H1 (cell line): ENCODE measurements at regions not wholly inside any gene's neighbourhood (a gene's known extent, or its start where the extent isn't known, plus 50 kb on each side); places are given as distances from the start of the nearest gene placed in this dataset.

ENCODE experiments used
- CTCF ChIA-PET: fragments of 300-600 bp; sonication (Branson Sonifier 250); formaldehyde crosslinking; loops from one replicate; lab custom pipeline; 2021; ENCODE audit not compliant: partially characterized antibody; lab: Charles Lee
- POLR2A ChIA-PET: fragments of 300-600 bp; sonication (Branson Sonifier 250); formaldehyde crosslinking; loops from one replicate; lab custom pipeline; 2021; ENCODE audit warnings: inconsistent platforms; ENCODE audit not compliant: partially characterized antibody; lab: Charles Lee
- DNase-seq, 2 experiments: peaks; one replicate each; pipeline versions ENCODE4 v3.0.0 to v3.0.0-alpha.2; 2010 to 2022; ENCODE audit warnings: low spot score in 2 of 2, low read depth in 1 of 2, mixed read lengths in 1 of 2
- FAIRE-seq: peaks from 2 replicates; lab custom pipeline; 2011; peaks lifted over from hg19 to GRCh38; lab: Jason Lieb, UNC
- H2AFZ ChIP-seq: 2 replicates; pipeline ENCODE4 v1.8.1; 2012; ENCODE audit warnings: low read length, inconsistent platforms
- H2AK5ac ChIP-seq: 2 replicates; pipeline ENCODE4 v1.6.1; 2013; ENCODE audit warnings: low read depth, low read length
- H2BK120ac ChIP-seq: replicated peaks from 2 replicates; pipeline ENCODE3; 2013; ENCODE audit warnings: low read depth, low read length, inconsistent platforms
- H2BK12ac ChIP-seq: 2 replicates; pipeline ENCODE4 v1.6.1; 2013; ENCODE audit warnings: low read depth, low read length
- H2BK15ac ChIP-seq: 2 replicates; pipeline ENCODE4 v1.6.1; 2013; ENCODE audit warnings: low read length
- H2BK20ac ChIP-seq: 2 replicates; pipeline ENCODE4 v1.6.1; 2013; ENCODE audit warnings: low read length
- H2BK5ac ChIP-seq: 2 replicates; pipeline ENCODE4 v1.6.1; 2013; ENCODE audit warnings: low read depth, low read length
- H3K14ac ChIP-seq: 2 replicates; pipeline ENCODE4 v1.6.1; 2013; ENCODE audit warnings: inconsistent platforms; ENCODE audit not compliant: insufficient read length
- H3K18ac ChIP-seq: 2 replicates; pipeline ENCODE4 v1.6.1; 2013; ENCODE audit warnings: low read length; ENCODE audit errors: extremely low read depth
- H3K23ac ChIP-seq: 2 replicates; pipeline ENCODE4 v1.6.1; 2013; ENCODE audit warnings: inconsistent platforms; ENCODE audit not compliant: insufficient read length
- H3K23me2 ChIP-seq: 2 replicates; pipeline ENCODE4 v1.6.1; 2013; ENCODE audit warnings: low read depth, low read length
- H3K27ac ChIP-seq: 2 replicates; pipeline ENCODE4 v1.6.1; 2011; ENCODE audit warnings: low read depth, low read length, inconsistent platforms
- H3K27me3 ChIP-seq, 4 experiments: replicated peaks in 1 of 4; 1 replicate in 1 of 4; 2 replicates in 3 of 4; pipeline versions ENCODE4 v1.6.1 to v1.8.1; 2011 to 2013; ENCODE audit warnings: low read length in 3 of 4, mild to moderate bottlenecking in 3 of 4, inconsistent platforms in 2 of 4, mixed read lengths in 2 of 4, moderate library complexity in 1 of 4; ENCODE audit not compliant: control insufficient read depth in 3 of 4, insufficient read depth in 3 of 4; ENCODE audit errors: extremely low read depth in 1 of 4
- H3K36me3 ChIP-seq, 4 experiments: 2 replicates each; pipeline versions ENCODE4 v1.6.1 to v1.8.1; 2011 to 2013; ENCODE audit warnings: mild to moderate bottlenecking in 4 of 4, low read length in 3 of 4, moderate library complexity in 2 of 4, control low read depth in 1 of 4, inconsistent platforms in 1 of 4; ENCODE audit not compliant: insufficient read depth in 4 of 4, control insufficient read depth in 2 of 4
- H3K4ac ChIP-seq: replicated peaks from 2 replicates; pipeline ENCODE3; 2013; ENCODE audit warnings: low read length, low read depth, mixed read lengths, inconsistent platforms; ENCODE audit not compliant: insufficient read length
- H3K4me1 ChIP-seq, 4 experiments: replicated peaks in 1 of 4; 1 replicate in 1 of 4; 2 replicates in 3 of 4; pipeline versions ENCODE4 v1.6.1 to v1.8.1; 2011 to 2013; ENCODE audit warnings: low read length in 3 of 4, inconsistent platforms in 2 of 4, mixed read lengths in 1 of 4; ENCODE audit not compliant: insufficient read depth in 4 of 4, control insufficient read depth in 3 of 4
- H3K4me2 ChIP-seq, 2 experiments: 2 replicates each; pipeline versions ENCODE4 v1.6.1 to v1.8.1; 2011 to 2013; ENCODE audit warnings: low read depth in 2 of 2, low read length in 2 of 2, control low read depth in 1 of 2, inconsistent platforms in 1 of 2, mild to moderate bottlenecking in 1 of 2; ENCODE audit not compliant: insufficient read depth in 1 of 2
- H3K4me3 ChIP-seq, 4 experiments: fragments of 200-600, 300-600 bp in 1 of 4; sonication (generic), shearing (Covaris generic), sonication (Bioruptor Twin) in 1 of 4; 2 replicates each; pipeline versions ENCODE4 v1.5.1 to v1.8.1; 2011 to 2016; ENCODE audit warnings: low read length in 4 of 4, low read depth in 3 of 4, control low read depth in 2 of 4, inconsistent platforms in 2 of 4, mild to moderate bottlenecking in 2 of 4, mixed read lengths in 1 of 4, moderate library complexity in 1 of 4; ENCODE audit not compliant: insufficient read depth in 2 of 4; ENCODE audit errors: extremely low read depth in 1 of 4
- H3K56ac ChIP-seq: replicated peaks from 2 replicates; pipeline ENCODE3; 2013; ENCODE audit warnings: low read depth, mild to moderate bottlenecking, mixed read lengths, low read length, inconsistent platforms; ENCODE audit not compliant: insufficient read length
- H3K79me1 ChIP-seq: 2 replicates; pipeline ENCODE4 v1.6.1; 2013; ENCODE audit warnings: low read depth, low read length, control low read depth
- H3K79me2 ChIP-seq, 2 experiments: 2 replicates each; pipeline versions ENCODE4 v1.6.1 to v1.8.1; 2012 to 2013; ENCODE audit warnings: low read length in 2 of 2, mild to moderate bottlenecking in 2 of 2, inconsistent platforms in 1 of 2; ENCODE audit not compliant: insufficient read depth in 2 of 2, control insufficient read depth in 1 of 2
- H3K9ac ChIP-seq, 4 experiments: replicated peaks in 1 of 4; 1 replicate in 1 of 4; 2 replicates in 3 of 4; pipeline versions ENCODE4 v1.6.1 to v1.8.1; 2011 to 2013; ENCODE audit warnings: low read depth in 3 of 4, low read length in 3 of 4, control low read depth in 2 of 4, mild to moderate bottlenecking in 2 of 4, moderate library complexity in 2 of 4, inconsistent platforms in 1 of 4; ENCODE audit errors: extremely low read depth in 1 of 4
- H3K9me3 ChIP-seq, 2 experiments: 2 replicates each; pipeline versions ENCODE4 v1.6.1 to v1.8.1; 2012 to 2013; ENCODE audit warnings: mild to moderate bottlenecking in 2 of 2, moderate library complexity in 2 of 2, control low read depth in 1 of 2, inconsistent platforms in 1 of 2, low read depth in 1 of 2, low read length in 1 of 2, mixed read lengths in 1 of 2; ENCODE audit not compliant: insufficient read depth in 2 of 2
- H4K20me1 ChIP-seq, 2 experiments: replicated peaks in 1 of 2; 2 replicates each; pipeline versions ENCODE3 to v1.8.1; 2011 to 2013; ENCODE audit warnings: inconsistent platforms in 2 of 2, low read length in 2 of 2, mild to moderate bottlenecking in 1 of 2; ENCODE audit not compliant: insufficient read depth in 2 of 2, control insufficient read depth in 1 of 2
- H4K5ac ChIP-seq: 2 replicates; pipeline ENCODE4 v1.6.1; 2013; ENCODE audit warnings: low read length, low read depth, mixed read lengths, inconsistent platforms; ENCODE audit not compliant: insufficient read length
- H4K8ac ChIP-seq: 2 replicates; pipeline ENCODE4 v1.8.0; 2013; ENCODE audit warnings: mild to moderate bottlenecking, moderate library complexity, low read length, inconsistent platforms; ENCODE audit not compliant: insufficient read depth; ENCODE audit errors: extremely low read depth
- H4K91ac ChIP-seq: replicated peaks from 2 replicates; pipeline ENCODE3; 2013; ENCODE audit warnings: low read length, mixed read lengths, inconsistent platforms; ENCODE audit not compliant: insufficient read length
- GTF2F1 ChIP-seq: IDR thresholded peaks from 2 replicates; pipeline ENCODE4 v1.6.1; 2012; ENCODE audit warnings: low read depth, low read length, improper control_type of control experiment, borderline replicate concordance
- HDAC6 ChIP-seq: IDR thresholded peaks from one replicate; pipeline ENCODE4 v1.7.1; 2012; ENCODE audit warnings: low read depth, mild to moderate bottlenecking, inconsistent platforms, low read length, moderate library complexity
- PHF8 ChIP-seq: fragments of 200-600 bp; sonication (generic); conservative IDR thresholded peaks from 2 replicates; pipeline ENCODE4 v1.7.1; 2012; ENCODE audit warnings: low read depth, mild to moderate bottlenecking, inconsistent platforms, low read length, moderate library complexity
- POLR2AphosphoS5 ChIP-seq: IDR thresholded peaks from 2 replicates; pipeline ENCODE4 v1.6.1; 2011; ENCODE audit warnings: low read depth, low read length
- RFX5 ChIP-seq: IDR thresholded peaks from 2 replicates; pipeline ENCODE4 v1.6.1; 2011; ENCODE audit warnings: low read depth, low read length, improper control_type of control experiment, borderline replicate concordance
- RNF2 ChIP-seq: fragments of 200-900, 300-1000 bp; sonication (generic); IDR thresholded peaks from 2 replicates; pipeline ENCODE4 v1.7.1; 2016; ENCODE audit warnings: borderline replicate concordance, low read depth, mild to moderate bottlenecking, antibody characterized with exemption, low read length; ENCODE audit not compliant: poor library complexity, severe bottlenecking; ENCODE audit errors: missing control alignments
- WGBS, 2 experiments: shearing (Covaris generic) in 1 of 2; methylation state at CpG; one replicate each; pipeline versions ENCODE4 v1.1.6 to v1.1.7; 2013 to 2015; ENCODE audit warnings: low lambda C conversion rate in 2 of 2, mixed read lengths in 2 of 2, inconsistent platforms in 1 of 2, low coverage in 1 of 2, missing lambda C conversion rate in 1 of 2; ENCODE audit not compliant: insufficient replicate concordance in 2 of 2, insufficient coverage in 1 of 2, insufficient read length in 1 of 2; ENCODE audit errors: extremely low coverage in 1 of 2, missing lambda C conversion rate in 1 of 2; 5-methylcytosine and 5-hydroxymethylcytosine counted together
- TF ChIP-seq, protein P1 (sequence below): IDR thresholded peaks from 2 replicates; pipeline ENCODE4 v1.6.1; 2011; ENCODE audit warnings: low read depth, mild to moderate bottlenecking, low read length; ENCODE audit not compliant: insufficient read depth

DNA sequence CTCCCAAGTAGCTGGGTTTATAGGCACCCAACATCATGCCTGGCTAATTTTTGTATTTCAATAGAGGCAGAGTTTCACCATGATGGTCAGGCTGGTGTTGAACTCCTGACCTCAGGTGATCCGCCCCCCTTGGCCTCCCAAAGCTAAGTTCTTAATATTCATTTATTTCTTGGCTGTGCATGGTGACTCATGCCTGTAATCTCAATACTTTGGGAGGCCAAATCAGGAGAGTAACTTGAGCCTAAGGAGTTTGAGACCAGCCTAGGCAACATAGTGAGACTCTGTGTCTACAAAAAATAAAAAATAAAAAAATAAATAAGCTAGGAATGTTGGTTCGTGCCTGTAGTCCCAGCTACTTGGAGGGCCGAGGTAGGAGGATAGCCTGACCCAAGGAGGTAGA is 587.1 kb upstream of the FTMT start:
- H2BK15ac ChIP-seq, result no peak overlapping the region
- H3K79me1 ChIP-seq, result no peaks in the 10 kb centered on the region
- no peak overlapping the region for H3K4me3 ChIP-seq
- H4K5ac ChIP-seq, result no peak overlapping the region
- H3K4ac ChIP-seq, result no peak overlapping the region
- H2BK120ac ChIP-seq, result no peak overlapping the region
- no peak for DNase-seq
- H2BK20ac ChIP-seq, result no peak overlapping the region
- no peak overlapping the region for H3K27ac ChIP-seq
- no peak overlapping the region for H3K14ac ChIP-seq
- no peaks in the 10 kb centered on the region for H3K36me3 ChIP-seq
- ChIA-PET POLR2A (no interaction called here), CTCF (interaction anchor here (1.0 to 1.1 kb wide), 2 partner anchors 313 to 591 kb away, joined by 3 read pairs; no protein-coding TSS in a partner anchor)
- 87% methylated on average over 3 of the region's 3 CpGs; no CpG with 5 or more reads in 1 of the 2 experiments for WGBS, 2 experiments
- H4K20me1 ChIP-seq, result no peaks in the 10 kb centered on the region
- no peak overlapping the region for H3K23ac ChIP-seq
- H3K23me2 ChIP-seq, result no peaks in the 10 kb centered on the region
- no peak overlapping the region for H2BK12ac ChIP-seq
- H2AK5ac ChIP-seq, result no peak overlapping the region
- no peak overlapping the region for H3K4me2 ChIP-seq
- no peak overlapping the region for H4K8ac ChIP-seq
- TF ChIP-seq, protein P1, sequence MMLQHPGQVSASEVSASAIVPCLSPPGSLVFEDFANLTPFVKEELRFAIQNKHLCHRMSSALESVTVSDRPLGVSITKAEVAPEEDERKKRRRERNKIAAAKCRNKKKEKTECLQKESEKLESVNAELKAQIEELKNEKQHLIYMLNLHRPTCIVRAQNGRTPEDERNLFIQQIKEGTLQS, result no peak
- no peak for TF ChIP-seq RFX5
- TF ChIP-seq GTF2F1, result no peak
- TF ChIP-seq PHF8, result no peak
- no peak for TF ChIP-seq RNF2
- no peak for TF ChIP-seq HDAC6
- no peak for TF ChIP-seq POLR2AphosphoS5
- no peak overlapping the region for H2BK5ac ChIP-seq
- H4K91ac ChIP-seq, result no peak overlapping the region
- no peak for FAIRE-seq
- H3K56ac ChIP-seq, result no peak overlapping the region
- H3K4me1 ChIP-seq, result no peaks in the 10 kb centered on the region; a peak in 1 of 7 replicates
- no peaks in the 10 kb centered on the region for H3K27me3 ChIP-seq
- no peak overlapping the region for H3K9ac ChIP-seq
- H3K79me2 ChIP-seq, result no peaks in the 10 kb centered on the region
- H2AFZ ChIP-seq, result no peak overlapping the region
- no peak overlapping the region for H3K18ac ChIP-seq
- no peaks in the 10 kb centered on the region for H3K9me3 ChIP-seq
